ENCODE measurements at regions not wholly inside any gene's neighbourhood (a gene's known extent, or its start where the extent isn't known, plus 50 kb on each side); places are given as distances from the start of the nearest gene placed in this dataset.

DNA sequence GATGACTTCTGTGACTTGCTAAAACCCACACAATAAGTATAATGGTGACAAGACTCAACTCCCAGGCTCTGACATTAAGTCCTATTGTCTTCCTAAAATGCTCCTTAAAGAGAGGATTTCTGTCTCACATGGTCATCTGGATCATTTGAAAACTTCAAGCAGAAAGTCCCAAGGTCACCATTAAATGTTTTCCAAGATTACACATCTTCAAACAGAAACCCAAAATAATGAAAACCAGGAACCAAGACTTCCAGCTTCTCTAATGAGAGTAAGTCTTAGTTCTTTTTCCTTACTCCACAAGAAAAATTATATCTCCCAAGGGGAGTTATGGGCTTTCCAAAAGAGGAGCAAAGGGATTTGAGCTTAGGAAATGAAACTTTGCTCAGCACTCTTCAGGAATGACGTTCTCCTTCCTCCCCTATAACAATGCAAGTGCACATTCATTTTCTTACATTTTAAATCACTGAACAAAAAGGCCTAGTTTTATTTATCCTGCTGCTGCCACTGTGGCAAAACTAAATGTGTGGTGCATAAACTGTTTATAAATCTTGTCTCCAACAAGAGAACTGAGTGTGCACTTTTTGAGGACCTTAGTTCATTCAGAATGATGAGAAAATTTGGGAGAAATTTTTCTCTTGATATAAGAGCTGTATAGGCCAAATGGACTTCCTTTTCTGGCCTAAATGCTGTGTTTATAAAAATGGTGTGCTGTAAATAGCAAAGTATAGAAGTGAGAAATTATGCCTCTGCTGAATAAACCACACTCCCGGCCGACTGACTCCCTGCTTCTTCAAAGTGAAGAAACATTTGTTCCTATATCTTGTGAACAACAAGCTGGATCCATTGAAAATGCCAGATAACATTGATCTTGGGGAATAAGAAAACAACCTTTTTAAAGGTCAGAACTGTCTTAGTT lies 148.4 kb upstream of the PLEKHG7 start:
- no peak for DNase-seq (ENCODE audit: low read depth)

DNA sequence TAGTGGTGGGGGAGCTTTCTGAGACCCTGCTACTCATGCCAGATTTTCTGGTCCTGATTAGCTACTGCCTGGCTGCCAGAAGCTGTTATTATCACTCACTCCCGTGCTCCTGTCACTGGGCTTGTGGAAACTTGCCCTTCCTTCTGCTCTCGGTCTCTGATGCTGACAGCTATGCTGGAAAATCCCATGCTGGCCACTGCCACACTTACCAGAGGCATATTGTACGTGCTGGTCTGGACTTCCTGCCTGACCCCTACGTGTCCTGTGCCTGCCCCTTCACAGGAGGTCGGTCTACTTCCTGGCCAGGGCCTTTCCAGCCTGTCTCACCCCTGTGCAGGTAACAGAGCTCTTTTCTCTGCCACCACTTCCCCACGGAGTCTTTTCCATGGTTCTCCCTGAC lies 149.4 kb upstream of the PLEKHG7 start:
- no peak for DNase-seq (ENCODE audit: low read depth)

GRCh38 chr12:92552412-92553108 lies 150.2 kb upstream of the PLEKHG7 start:
- no peak for DNase-seq (ENCODE audit: low read depth)

DNA sequence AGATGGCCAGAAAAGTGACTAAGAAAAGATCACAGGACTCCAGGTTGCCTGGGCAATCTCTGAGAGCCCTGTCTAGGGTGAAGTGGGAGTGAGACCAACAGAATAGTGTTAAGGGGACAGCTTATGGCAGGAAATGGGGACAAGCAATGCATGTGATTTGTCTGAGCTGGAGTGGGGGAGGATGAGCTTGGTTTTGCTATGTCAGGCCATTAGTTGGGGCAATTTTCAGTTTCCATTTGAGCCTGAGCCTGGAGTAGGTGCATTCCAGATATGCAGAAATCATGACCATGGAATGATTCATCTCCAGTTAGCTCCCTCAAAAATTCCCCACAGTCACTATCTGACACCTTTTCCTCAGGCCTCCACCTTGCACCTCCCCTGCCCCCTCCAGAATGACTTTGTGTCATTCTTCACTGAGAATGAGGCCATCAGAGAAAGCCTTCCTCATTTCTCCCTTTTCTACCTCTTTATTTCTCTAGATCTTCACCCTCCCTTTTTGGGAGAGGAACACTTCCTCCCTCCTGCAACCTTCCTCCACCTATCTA lies 150.9 kb upstream of the PLEKHG7 start:
- DNase-seq (ENCODE audit: low read depth): no peak

GRCh38 chr12:92551210-92551609 lies 151.6 kb upstream of the PLEKHG7 start:
- no peak for DNase-seq (ENCODE audit: low read depth)

DNA sequence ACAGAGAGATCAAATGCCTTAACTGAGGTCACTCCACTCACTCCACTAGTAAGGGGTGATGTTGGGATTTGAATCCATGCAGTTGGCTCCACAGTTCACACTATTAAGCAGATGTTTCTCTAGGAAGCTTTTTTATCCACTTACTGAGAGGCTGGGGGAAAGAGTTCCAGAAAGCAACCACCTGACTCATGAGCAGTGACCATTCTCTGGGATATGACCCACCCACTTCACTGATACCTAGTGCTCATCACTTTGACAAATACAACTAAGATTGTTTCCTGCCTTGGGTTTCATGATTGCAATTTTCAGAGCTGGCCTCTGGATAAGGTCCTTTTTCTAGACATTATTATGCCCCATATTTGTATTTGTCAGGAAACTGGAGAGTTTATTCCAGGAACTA lies 152.1 kb upstream of the PLEKHG7 start:
- DNase-seq (ENCODE audit: low read depth): no peak

- DNase-seq (ENCODE audit: low read depth): no peak
These were observed 152.5 kb upstream of the PLEKHG7 start for GRCh38 chr12:92550254-92550653.

DNA sequence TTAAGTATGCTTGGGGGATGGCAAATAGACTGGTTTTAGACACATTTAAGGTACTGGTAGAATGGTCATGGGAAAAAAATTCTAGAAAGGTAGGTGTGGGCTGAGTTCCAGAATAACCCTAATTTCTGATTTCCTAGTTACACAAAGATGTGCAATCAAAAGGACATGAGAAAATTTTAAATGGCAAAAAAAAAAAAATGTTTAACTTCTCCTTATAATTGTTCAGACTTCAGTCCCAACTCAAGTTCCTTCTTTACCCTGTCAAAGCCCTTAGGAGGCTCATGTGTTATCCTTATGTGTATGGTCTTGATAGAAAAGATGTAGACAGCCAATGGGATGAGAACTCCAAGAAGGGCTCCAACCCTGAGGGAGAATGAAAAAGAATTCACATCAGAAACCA lies 153.3 kb upstream of the PLEKHG7 start:
- no peak for DNase-seq (ENCODE audit: low read depth)

GRCh38 chr12:92547906-92548305 lies 154.9 kb upstream of the PLEKHG7 start:
- DNase-seq (ENCODE audit: low read depth): no peak

GRCh38 chr12:92547420-92547819 lies 155.4 kb upstream of the PLEKHG7 start:
- no peak for DNase-seq (ENCODE audit: low read depth)

- DNase-seq (ENCODE audit: low read depth): no peak
These were observed 156.0 kb upstream of the PLEKHG7 start for GRCh38 chr12:92546635-92547348.

- DNase-seq (ENCODE audit: low read depth): no peak
These were observed 156.5 kb upstream of the PLEKHG7 start for GRCh38 chr12:92546259-92546634.

GRCh38 chr12:92544322-92544721 lies 158.5 kb upstream of the PLEKHG7 start:
- no peak for DNase-seq (ENCODE audit: low read depth)

- DNase-seq (ENCODE audit: low read depth): no peak
These were observed 158.9 kb upstream of the PLEKHG7 start for GRCh38 chr12:92543840-92544239.

DNA sequence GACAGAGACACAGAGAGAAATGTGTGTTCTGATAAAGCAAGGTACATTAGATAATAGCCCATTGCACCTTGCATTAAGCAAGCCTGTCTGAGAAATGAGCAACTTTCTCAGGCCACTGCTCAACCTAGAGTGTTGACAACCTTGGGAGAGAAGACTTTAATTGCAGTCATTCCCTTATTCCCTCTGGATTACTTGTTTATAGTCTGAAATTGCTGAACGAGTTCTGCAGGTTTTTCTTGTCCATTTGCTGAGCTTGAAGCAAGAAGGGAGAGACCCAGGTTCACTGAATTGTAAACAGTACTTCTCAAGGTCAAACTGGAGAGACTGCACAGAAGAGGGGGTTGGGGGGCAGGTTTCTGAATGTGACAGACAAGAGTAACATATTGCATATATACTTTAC lies 159.4 kb upstream of the PLEKHG7 start:
- DNase-seq (ENCODE audit: low read depth): no peak

DNA sequence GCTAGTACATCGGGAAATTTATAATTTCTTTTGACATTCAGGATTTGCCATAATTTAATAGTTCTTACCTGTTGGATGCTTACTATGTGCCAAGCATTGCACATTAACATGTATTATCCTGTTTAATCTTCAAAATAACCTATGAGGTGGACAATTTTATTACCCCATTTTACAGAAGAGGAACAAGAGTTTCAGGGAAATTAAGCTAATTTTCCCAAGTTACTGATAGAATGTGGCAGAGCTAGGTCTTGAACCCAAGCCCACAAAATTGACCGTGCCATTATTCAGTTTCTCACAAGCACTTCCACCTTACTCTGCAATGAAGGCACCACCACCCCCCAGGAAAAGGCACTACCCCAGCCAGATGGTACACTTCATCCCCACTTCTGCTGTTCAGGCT lies 161.1 kb upstream of the PLEKHG7 start:
- DNase-seq (ENCODE audit: low read depth): no peak

GRCh38 chr12:92540782-92541423 lies 161.9 kb upstream of the PLEKHG7 start:
- no peak for DNase-seq (ENCODE audit: low read depth)

- DNase-seq (ENCODE audit: low read depth): no peak
These were observed 162.6 kb upstream of the PLEKHG7 start for GRCh38 chr12:92539976-92540781.

- DNase-seq (ENCODE audit: low read depth): no peak
These were observed 163.6 kb upstream of the PLEKHG7 start for GRCh38 chr12:92539110-92539749.

DNA sequence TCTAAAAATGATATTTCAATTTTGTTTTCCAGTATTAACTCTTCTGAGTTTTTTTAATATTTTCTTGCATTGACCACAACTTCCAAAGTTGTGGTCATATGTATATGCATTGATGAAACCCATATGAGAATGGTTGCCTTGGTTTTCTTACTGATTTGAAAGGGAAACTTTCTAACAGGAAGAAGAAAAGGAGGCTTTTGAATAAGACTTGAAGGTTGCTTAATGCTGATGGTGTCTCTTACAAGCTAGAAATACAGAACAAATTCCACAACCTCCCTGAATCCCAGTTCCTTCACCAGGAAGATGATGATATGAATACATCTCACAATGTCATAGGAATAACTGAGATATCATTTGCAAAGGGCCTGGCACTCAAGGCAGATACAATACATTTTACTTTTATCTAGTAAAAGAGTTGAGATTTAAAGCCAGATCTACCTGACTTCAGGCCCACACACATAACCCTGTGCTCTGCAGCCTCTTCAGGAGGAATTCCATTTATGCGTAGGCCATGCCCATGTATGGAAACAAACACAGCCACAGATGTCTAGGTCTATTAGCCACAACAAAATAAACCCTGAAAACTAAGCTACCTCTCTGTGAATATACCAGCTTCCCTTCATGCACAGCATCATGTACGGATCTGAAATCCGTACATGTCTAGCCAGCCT lies 165.4 kb upstream of the PLEKHG7 start:
- no peak for DNase-seq (ENCODE audit: low read depth)
